ENCODE measurements at regions not wholly inside any gene's neighbourhood (a gene's known extent, or its start where the extent isn't known, plus 50 kb on each side); places are given as distances from the start of the nearest gene placed in this dataset.
"Not testable (repeated sequence)": the region's sequence is repeated elsewhere in the genome, so short reads cannot be mapped to it uniquely, and the experiment has no call there.

DNA sequence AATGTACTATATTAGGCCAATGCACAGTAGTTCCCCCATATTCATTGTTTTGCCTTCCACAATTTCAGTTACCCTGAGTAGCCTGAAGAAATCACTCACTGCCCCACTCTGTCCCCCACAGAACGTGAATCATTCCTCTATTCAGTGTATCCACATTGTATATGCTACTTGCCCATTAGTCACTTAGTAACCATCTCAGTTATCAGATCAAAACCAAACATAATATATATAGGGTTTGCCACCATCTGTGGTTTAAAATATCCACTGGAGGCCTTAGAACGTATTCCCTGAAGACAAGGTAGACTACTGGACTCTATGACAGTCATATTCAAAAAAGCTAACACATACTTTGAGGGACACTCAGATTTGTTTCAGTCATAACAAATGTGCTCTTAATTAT lies 465.7 kb upstream of the RGMB start:
- H3K27me3 ChIP-seq (ENCODE audit: insufficient read depth, low read length) = no peaks in the 10 kb centered on the region
- H3K9ac ChIP-seq (ENCODE audit: low read depth, low read length) = no peak overlapping the region
- no peak overlapping the region for H3K27ac ChIP-seq (ENCODE audit: low read length)
- no peak overlapping the region for H3K4me3 ChIP-seq (ENCODE audit: low read length)
- no peaks in the 10 kb centered on the region for H3K36me3 ChIP-seq (ENCODE audit: insufficient read depth, low read depth, low read length)
- H3K4me1 ChIP-seq (ENCODE audit: insufficient read depth, low read length) = peaks cover 13% of the 10 kb centered on the region; the same call in 1 of the 2 replicates
- no peaks in the 10 kb centered on the region for H3K9me3 ChIP-seq (ENCODE audit: insufficient read depth, low read depth, low read length)

DNA sequence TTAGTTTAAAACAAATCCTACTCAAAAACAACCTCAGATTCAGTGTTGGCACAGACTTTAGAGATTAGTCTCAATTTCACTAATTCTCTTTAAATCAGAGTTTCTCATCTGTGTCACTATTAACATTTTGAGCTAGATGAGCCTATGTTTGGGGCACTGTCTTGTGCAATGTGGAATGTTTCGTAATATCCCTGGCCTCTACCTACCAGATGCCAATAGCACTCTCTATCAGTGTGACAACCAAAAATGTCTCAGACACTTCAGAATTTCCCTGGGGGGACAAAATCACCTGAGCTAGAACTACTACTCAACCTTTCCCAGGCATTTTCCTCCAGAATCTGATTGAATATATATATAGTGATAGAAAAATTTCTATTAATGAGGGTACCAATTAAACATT lies 465.2 kb upstream of the RGMB start:
- no peaks in the 10 kb centered on the region for H3K27me3 ChIP-seq (ENCODE audit: insufficient read depth, low read length)
- no peak overlapping the region for H3K27ac ChIP-seq (ENCODE audit: low read length)
- H3K9me3 ChIP-seq (ENCODE audit: insufficient read depth, low read depth, low read length) = no peaks in the 10 kb centered on the region
- H3K9ac ChIP-seq (ENCODE audit: low read depth, low read length) = no peak overlapping the region
- no peaks in the 10 kb centered on the region for H3K36me3 ChIP-seq (ENCODE audit: insufficient read depth, low read depth, low read length)
- H3K4me1 ChIP-seq (ENCODE audit: insufficient read depth, low read length) = peaks cover 13% of the 10 kb centered on the region; the same call in 1 of the 2 replicates
- H3K4me3 ChIP-seq (ENCODE audit: low read length) = no peak overlapping the region

DNA sequence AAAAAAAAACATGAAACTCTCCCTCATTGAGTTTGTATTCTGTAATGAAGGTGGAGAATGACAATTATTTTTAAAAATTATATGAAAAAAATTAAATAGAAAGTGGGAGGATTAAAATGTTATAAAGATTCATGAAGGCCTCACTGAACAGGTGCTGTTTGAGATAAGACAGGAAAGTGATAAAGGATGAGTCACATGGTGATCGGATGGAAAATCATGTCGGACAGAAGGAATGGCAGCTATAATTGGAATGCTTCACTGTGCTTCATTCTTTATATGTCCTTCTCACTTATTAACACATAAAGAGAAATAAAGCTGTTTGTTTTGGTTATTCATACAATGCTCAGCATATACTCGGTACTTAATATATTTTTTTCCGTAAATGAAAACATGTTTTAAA lies 464.5 kb upstream of the RGMB start:
- no peak overlapping the region for H3K4me3 ChIP-seq (ENCODE audit: low read length)
- H3K9ac ChIP-seq (ENCODE audit: low read depth, low read length) = no peak overlapping the region
- H3K27me3 ChIP-seq (ENCODE audit: insufficient read depth, low read length) = no peaks in the 10 kb centered on the region
- peaks cover 13% of the 10 kb centered on the region; the same call in 1 of the 2 replicates for H3K4me1 ChIP-seq (ENCODE audit: insufficient read depth, low read length)
- no peaks in the 10 kb centered on the region for H3K9me3 ChIP-seq (ENCODE audit: insufficient read depth, low read depth, low read length)
- no peak overlapping the region for H3K27ac ChIP-seq (ENCODE audit: low read length)
- no peaks in the 10 kb centered on the region for H3K36me3 ChIP-seq (ENCODE audit: insufficient read depth, low read depth, low read length)

DNA sequence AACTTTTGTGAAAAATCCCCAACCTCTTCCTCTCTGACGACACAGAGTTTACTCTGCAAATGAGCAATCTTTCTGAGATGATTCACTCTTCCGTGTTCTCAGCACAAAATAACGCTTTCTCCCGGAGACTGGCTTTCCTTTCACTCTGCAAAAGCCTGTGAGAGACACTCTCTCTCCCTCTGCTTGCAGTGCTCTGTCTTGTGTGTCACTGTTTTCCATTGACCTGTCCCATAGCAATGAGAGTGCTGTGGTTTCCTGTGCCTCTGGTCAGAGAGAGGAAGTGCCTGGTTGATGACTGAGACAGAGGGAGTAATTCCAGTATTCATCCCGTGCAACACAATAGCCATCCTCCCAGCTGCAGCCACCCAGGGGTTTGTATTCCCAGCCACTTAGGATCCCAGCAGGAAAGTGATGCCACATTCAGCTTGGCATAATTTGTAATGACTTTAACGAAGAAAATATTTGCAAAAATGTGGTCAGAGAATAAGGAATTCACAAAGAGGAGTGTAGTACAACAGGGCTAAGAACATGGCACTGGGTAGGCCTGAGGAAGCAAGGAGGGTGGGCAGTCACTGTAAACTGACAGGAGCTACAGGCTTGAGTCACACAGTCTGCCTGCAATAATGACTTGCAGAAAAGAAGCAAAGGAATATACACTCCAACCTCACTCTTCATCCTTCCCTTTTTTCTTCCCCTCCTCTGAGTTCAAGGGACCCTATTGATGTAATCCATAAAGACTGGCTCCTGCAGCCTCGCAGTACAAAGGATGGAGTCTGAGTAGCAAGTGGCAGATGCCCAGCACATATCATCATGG lies 463.5 kb upstream of the RGMB start:
- peak overlapping the region; percentile 21; the same call in 1 of the 2 replicates for H3K9ac ChIP-seq (ENCODE audit: low read depth, low read length)
- peaks cover 13% of the 10 kb centered on the region; the same call in 1 of the 2 replicates for H3K4me1 ChIP-seq (ENCODE audit: insufficient read depth, low read length)
- H3K36me3 ChIP-seq (ENCODE audit: insufficient read depth, low read depth, low read length) = no peaks in the 10 kb centered on the region
- H3K27ac ChIP-seq (ENCODE audit: low read length) = peak overlapping the region; percentile 50
- H3K9me3 ChIP-seq (ENCODE audit: insufficient read depth, low read depth, low read length) = no peaks in the 10 kb centered on the region
- H3K27me3 ChIP-seq (ENCODE audit: insufficient read depth, low read length) = no peaks in the 10 kb centered on the region
- H3K4me3 ChIP-seq (ENCODE audit: low read length) = no peak overlapping the region

DNA sequence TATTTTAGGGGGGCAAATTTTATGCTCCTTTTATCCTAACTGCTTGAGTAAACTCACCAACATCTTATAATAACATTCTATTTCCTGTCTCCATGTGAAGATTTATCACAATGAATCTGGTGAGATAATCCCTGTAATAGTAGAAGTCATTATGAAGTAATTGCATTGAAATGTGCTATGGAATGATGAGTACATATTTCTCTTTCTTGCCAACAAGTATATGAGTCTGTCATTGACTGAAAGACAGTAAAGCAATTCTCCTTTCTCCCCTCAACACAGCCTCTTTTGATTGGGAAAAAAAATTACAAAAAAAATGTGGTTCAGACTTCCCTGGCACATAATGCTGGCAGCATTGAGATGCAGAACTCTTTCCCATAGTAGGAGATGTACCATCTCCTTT lies 459.2 kb upstream of the RGMB start:
- Histone ChIP-seq H3K36me3 (ENCODE audit: insufficient read depth, low read depth, low read length) (no peaks in the 10 kb centered on the region), H3K27ac (ENCODE audit: low read length) (no peak overlapping the region), H3K4me3 (ENCODE audit: low read length) (no peak overlapping the region), H3K9ac (ENCODE audit: low read depth, low read length) (no peak overlapping the region), H3K4me1 (ENCODE audit: insufficient read depth, low read length) (peaks cover 15% of the 10 kb centered on the region), H3K27me3 (ENCODE audit: insufficient read depth, low read length) (no peaks in the 10 kb centered on the region), H3K9me3 (ENCODE audit: insufficient read depth, low read depth, low read length) (no peaks in the 10 kb centered on the region)

DNA sequence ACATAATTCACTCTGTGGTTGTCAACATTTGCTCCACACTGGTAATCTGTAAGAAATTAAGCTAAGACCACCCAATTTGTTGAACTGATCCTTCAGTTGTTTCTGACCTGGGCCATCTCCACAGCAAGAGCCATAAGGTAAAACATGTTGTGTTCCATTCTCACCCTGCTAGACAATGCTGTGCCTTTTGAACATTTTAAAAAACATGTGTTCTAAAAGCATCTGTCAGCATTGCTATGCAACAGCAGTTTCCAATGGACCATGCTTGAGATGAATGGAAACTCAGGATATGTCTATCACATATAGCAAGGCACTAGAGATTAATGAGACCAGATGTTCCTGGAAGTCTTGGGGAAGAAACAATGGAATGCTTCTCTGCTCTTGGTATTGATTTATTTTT lies 455.1 kb upstream of the RGMB start:
- Histone ChIP-seq H3K9me3 (ENCODE audit: insufficient read depth, low read depth, low read length) (no peaks in the 10 kb centered on the region), H3K36me3 (ENCODE audit: insufficient read depth, low read depth, low read length) (no peaks in the 10 kb centered on the region), H3K27me3 (ENCODE audit: insufficient read depth, low read length) (no peaks in the 10 kb centered on the region), H3K9ac (ENCODE audit: low read depth, low read length) (no peak overlapping the region), H3K27ac (ENCODE audit: low read length) (no peak overlapping the region), H3K4me3 (ENCODE audit: low read length) (no peak overlapping the region), H3K4me1 (ENCODE audit: insufficient read depth, low read length) (peaks cover 7% of the 10 kb centered on the region)

- Histone ChIP-seq H3K36me3 (ENCODE audit: insufficient read depth, low read depth, low read length) (no peaks in the 10 kb centered on the region), H3K27me3 (ENCODE audit: insufficient read depth, low read length) (no peaks in the 10 kb centered on the region), H3K4me3 (ENCODE audit: low read length) (no peak overlapping the region), H3K9ac (ENCODE audit: low read depth, low read length) (no peak overlapping the region), H3K4me1 (ENCODE audit: insufficient read depth, low read length) (peaks cover 7% of the 10 kb centered on the region), H3K9me3 (ENCODE audit: insufficient read depth, low read depth, low read length) (no peaks in the 10 kb centered on the region), H3K27ac (ENCODE audit: low read length) (no peak overlapping the region)
Measured at GRCh38 chr5:98319299-98320011, 454.0 kb upstream of the RGMB start.

DNA sequence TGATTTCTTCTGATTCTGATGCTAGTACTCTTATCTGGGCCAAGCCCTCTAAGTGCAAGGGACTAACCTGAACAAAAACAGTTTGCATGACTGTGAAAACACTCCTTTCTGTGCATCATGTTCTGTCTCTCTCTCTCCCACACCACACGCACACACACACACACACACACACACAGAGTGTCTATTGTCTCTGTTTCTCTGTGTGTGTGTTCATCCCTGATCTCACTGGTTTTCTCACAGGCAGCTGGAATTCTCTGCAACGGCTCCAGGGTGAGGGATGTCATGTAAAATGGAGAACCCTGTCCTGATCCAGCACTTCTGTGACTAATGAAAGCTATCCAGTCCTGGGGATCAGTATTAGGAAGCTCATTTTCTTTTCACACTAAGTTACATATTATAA lies 453.1 kb upstream of the RGMB start:
- H3K9me3 ChIP-seq (ENCODE audit: insufficient read depth, low read depth, low read length) = no peaks in the 10 kb centered on the region
- no peak overlapping the region for H3K4me3 ChIP-seq (ENCODE audit: low read length)
- no peaks in the 10 kb centered on the region for H3K27me3 ChIP-seq (ENCODE audit: insufficient read depth, low read length)
- no peak overlapping the region for H3K27ac ChIP-seq (ENCODE audit: low read length)
- H3K9ac ChIP-seq (ENCODE audit: low read depth, low read length) = no peak overlapping the region
- H3K4me1 ChIP-seq (ENCODE audit: insufficient read depth, low read length) = peaks cover 7% of the 10 kb centered on the region
- no peaks in the 10 kb centered on the region for H3K36me3 ChIP-seq (ENCODE audit: insufficient read depth, low read depth, low read length)

DNA sequence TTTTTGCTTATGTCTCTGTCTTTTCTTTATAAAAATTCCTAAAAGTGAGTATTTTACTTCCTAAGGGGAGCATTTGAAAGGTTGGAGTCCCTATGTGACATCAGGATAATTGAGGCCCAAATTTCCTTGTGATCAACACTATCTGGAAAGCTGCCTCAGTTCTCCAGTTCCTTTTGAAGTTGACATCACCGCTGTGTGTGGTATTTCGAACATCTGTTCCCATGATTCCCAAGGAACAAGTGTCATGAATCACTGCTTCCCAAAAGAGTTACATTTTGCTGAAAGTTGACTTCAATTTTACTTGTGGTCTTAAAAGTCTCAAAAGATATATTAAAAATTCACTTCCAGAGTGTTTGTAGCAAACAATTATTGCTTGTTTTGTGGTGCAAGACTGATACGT lies 452.1 kb upstream of the RGMB start:
- H3K27me3 ChIP-seq (ENCODE audit: insufficient read depth, low read length) = no peaks in the 10 kb centered on the region
- no peaks in the 10 kb centered on the region for H3K36me3 ChIP-seq (ENCODE audit: insufficient read depth, low read depth, low read length)
- no peaks in the 10 kb centered on the region for H3K9me3 ChIP-seq (ENCODE audit: insufficient read depth, low read depth, low read length)

DNA sequence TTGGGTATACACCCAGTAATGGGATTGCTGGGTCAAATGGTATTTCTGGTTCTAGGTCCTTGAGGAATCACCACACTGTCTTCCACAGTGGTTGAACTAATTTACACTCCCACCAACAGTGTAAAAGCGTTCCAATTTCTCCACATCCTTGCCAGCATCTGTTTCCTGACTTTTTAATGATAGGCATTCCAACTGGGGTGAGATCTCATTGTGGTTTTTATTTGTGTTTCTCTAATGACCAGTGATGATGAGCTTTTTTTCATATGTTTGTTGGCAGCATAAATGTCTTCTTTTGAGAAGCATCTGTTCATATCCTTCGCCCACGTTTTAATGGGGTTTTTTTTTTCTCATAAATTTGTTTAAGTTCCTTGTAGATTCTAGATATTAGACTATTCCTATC lies 448.3 kb upstream of the RGMB start:
- not testable (repeated sequence) for H3K27ac ChIP-seq (ENCODE audit: low read length); H3K9me3 ChIP-seq (ENCODE audit: insufficient read depth, low read depth, low read length); H3K27me3 ChIP-seq (ENCODE audit: insufficient read depth, low read length); H3K9ac ChIP-seq (ENCODE audit: low read depth, low read length); H3K4me3 ChIP-seq (ENCODE audit: low read length); H3K36me3 ChIP-seq (ENCODE audit: insufficient read depth, low read depth, low read length); H3K4me1 ChIP-seq (ENCODE audit: insufficient read depth, low read length)

More for the DNA sequence above, 452.1 kb upstream of the RGMB start:
- Histone ChIP-seq H3K4me3 (ENCODE audit: low read length) (no peak overlapping the region), H3K27ac (ENCODE audit: low read length) (no peak overlapping the region), H3K9ac (ENCODE audit: low read depth, low read length) (no peak overlapping the region), H3K4me1 (ENCODE audit: insufficient read depth, low read length) (peaks cover 7% of the 10 kb centered on the region)

DNA sequence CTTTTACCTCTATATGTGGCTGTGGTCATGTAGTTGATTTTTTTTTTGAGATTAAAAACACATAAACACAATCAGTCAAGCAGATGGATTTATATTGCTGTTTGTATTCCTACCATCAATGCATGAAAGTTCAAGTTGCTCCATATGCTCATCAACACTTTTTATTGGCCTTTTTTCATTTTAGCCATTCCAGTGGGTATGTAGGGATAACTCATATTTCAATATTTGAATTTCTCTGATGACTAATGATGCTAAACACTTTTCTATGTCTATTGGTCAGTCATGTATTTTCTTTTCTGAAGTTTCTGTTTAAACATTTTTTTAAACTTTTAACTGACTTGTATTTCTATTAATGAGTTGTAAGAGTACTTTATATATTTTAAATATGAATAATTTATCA lies 445.4 kb upstream of the RGMB start:
- no peak overlapping the region for H3K9ac ChIP-seq (ENCODE audit: low read depth, low read length)
- 0 out of 2 replicates have a peak, but pooled peaks cover 3% of the 10 kb centered on the region for H3K9me3 ChIP-seq (ENCODE audit: insufficient read depth, low read depth, low read length)
- no peaks in the 10 kb centered on the region for H3K36me3 ChIP-seq (ENCODE audit: insufficient read depth, low read depth, low read length)
- no peak overlapping the region for H3K27ac ChIP-seq (ENCODE audit: low read length)
- H3K4me3 ChIP-seq (ENCODE audit: low read length) = no peak overlapping the region
- no peaks in the 10 kb centered on the region for H3K4me1 ChIP-seq (ENCODE audit: insufficient read depth, low read length)
- H3K27me3 ChIP-seq (ENCODE audit: insufficient read depth, low read length) = no peaks in the 10 kb centered on the region

GRCh38 chr5:98330871-98331270 lies 442.6 kb upstream of the RGMB start:
- Histone ChIP-seq H3K9me3 (ENCODE audit: insufficient read depth, low read depth, low read length) (0 out of 2 replicates have a peak, but pooled peaks cover 3% of the 10 kb centered on the region), H3K4me3 (ENCODE audit: low read length) (no peak overlapping the region), H3K4me1 (ENCODE audit: insufficient read depth, low read length) (no peaks in the 10 kb centered on the region), H3K9ac (ENCODE audit: low read depth, low read length) (no peak overlapping the region), H3K27me3 (ENCODE audit: insufficient read depth, low read length) (no peaks in the 10 kb centered on the region), H3K27ac (ENCODE audit: low read length) (no peak overlapping the region), H3K36me3 (ENCODE audit: insufficient read depth, low read depth, low read length) (no peaks in the 10 kb centered on the region)
